Astrocyte of the cerebellum (primary cell): ENCODE measurements at regions not wholly inside any gene's neighbourhood (a gene's known extent, or its start where the extent isn't known, plus 50 kb on each side); places are given as distances from the start of the nearest gene placed in this dataset.
A peak's percentile ranks its signal among the peaks of the same experiment; 100 is the strongest.

Experiments
- DNase-seq: peaks from one replicate; pipeline ENCODE4 v3.0.0-alpha.2; 2011; ENCODE audit warnings: low read depth
- H3K4me3 ChIP-seq: 2 replicates; pipeline ENCODE4 v1.5.1; 2011; ENCODE audit warnings: mild to moderate bottlenecking, low read depth, low read length, moderate library complexity
- CTCF ChIP-seq: IDR thresholded peaks from 2 replicates; pipeline ENCODE4 v1.5.1; 2012; ENCODE audit warnings: low read length, low read depth, moderate library complexity, mild to moderate bottlenecking; ENCODE audit errors: missing control alignments
- in situ Hi-C: cut with HindIII; loops from 2 replicates; pipeline ENCODE4 v1.10.0; 2017; ENCODE audit warnings: low sequenced_read_pairs

GRCh38 chr5:8333977-8334376, 465.0 kb downstream of the MTRR start:
- H3K4me3 ChIP-seq: no peak overlapping the region
- DNase-seq: no peak
- TF ChIP-seq CTCF: no peak
- in situ Hi-C loops: no loop called here

GRCh38 chr5:8340261-8340660, 471.3 kb downstream of the MTRR start:
- no peak for TF ChIP-seq CTCF
- H3K4me3 ChIP-seq: no peak overlapping the region
- DNase-seq: no peak
- in situ Hi-C loops: no loop called here

- in situ Hi-C loops: no loop called here
- TF ChIP-seq CTCF: peak; percentile 57
- H3K4me3 ChIP-seq: no peak overlapping the region
- peak; percentile 6 for DNase-seq
Observed at GRCh38 chr5:8340739-8341344, 471.9 kb downstream of the MTRR start.

GRCh38 chr5:8341406-8341805, 472.5 kb downstream of the MTRR start:
- H3K4me3 ChIP-seq: no peak overlapping the region
- in situ Hi-C loops: no loop called here
- DNase-seq: no peak
- no peak for TF ChIP-seq CTCF

GRCh38 chr5:8347984-8348383, 479.0 kb downstream of the MTRR start:
- TF ChIP-seq CTCF: no peak
- DNase-seq: no peak
- H3K4me3 ChIP-seq: no peak overlapping the region
- in situ Hi-C loops: no loop called here

- no peak for TF ChIP-seq CTCF
- no peak for DNase-seq
- in situ Hi-C loops: no loop called here
- no peak overlapping the region for H3K4me3 ChIP-seq
Observed at GRCh38 chr5:8349855-8350254, 480.9 kb downstream of the MTRR start.
